Heart left ventricle (tissue), 16 donors: ENCODE measurements at regions not wholly inside any gene's neighbourhood (a gene's known extent, or its start where the extent isn't known, plus 50 kb on each side); places are given as distances from the start of the nearest gene placed in this dataset.
"Not testable (repeated sequence)": the region's sequence is repeated elsewhere in the genome, so short reads cannot be mapped to it uniquely, and the experiment has no call there.

Experiments used
- ATAC-seq, 4 donors: fragments of 200-7000 bp; cut with Tn5 transposase; one replicate each; pipeline ENCODE4 v1.9.1; 2020 to 2022; ENCODE audit warnings: moderate library complexity in 4 of 4, mild to moderate bottlenecking in 3 of 4, moderate number of reproducible peaks in 1 of 4
- DNase-seq, 5 donors: peaks; one replicate each; pipeline ENCODE4 v3.0.0-alpha.2; 2020
- H3K27ac ChIP-seq, 12 donors: fragments of 200-600 bp; sonication (generic) in 4 of 12; one replicate each; pipeline versions ENCODE4 v1.5.0 to v1.8.0; 2016 to 2022; ENCODE audit warnings: mild to moderate bottlenecking in 2 of 12
- H3K27me3 ChIP-seq, 9 donors: fragments of 200-600 bp; sonication (generic) in 2 of 9; one replicate each; pipeline versions ENCODE4 v1.5.1 to v1.8.0; 2016 to 2022; ENCODE audit warnings: mild to moderate bottlenecking in 3 of 9
- H3K36me3 ChIP-seq, 9 donors: fragments of 200-600 bp; sonication (generic) in 2 of 9; one replicate each; pipeline versions ENCODE4 v1.5.0 to v1.8.0; 2018 to 2022; ENCODE audit warnings: mild to moderate bottlenecking in 2 of 9
- H3K4me1 ChIP-seq, 12 donors: fragments of 200-600 bp; sonication (generic) in 4 of 12; one replicate each; pipeline versions ENCODE4 v1.5.0 to v1.8.0; 2016 to 2022; ENCODE audit warnings: mild to moderate bottlenecking in 3 of 12
- H3K4me3 ChIP-seq, 12 donors: fragments of 200-600 bp; sonication (generic) in 4 of 12; one replicate each; pipeline versions ENCODE4 v1.5.0 to v1.8.0; 2017 to 2022; ENCODE audit warnings: mild to moderate bottlenecking in 9 of 12, moderate library complexity in 4 of 12
- H3K9me3 ChIP-seq, 12 donors: fragments of 200-600 bp; sonication (generic) in 4 of 12; one replicate each; pipeline versions ENCODE4 v1.5.0 to v1.8.0; 2016 to 2022; ENCODE audit warnings: mild to moderate bottlenecking in 1 of 12
- POLR2A ChIP-seq, 2 donors: fragments of 450-650 bp; IDR thresholded peaks; one replicate each; pipeline ENCODE4 v1.6.1; 2017; ENCODE audit warnings: antibody characterized with exemption in 2 of 2, mild to moderate bottlenecking in 2 of 2, moderate library complexity in 2 of 2
- WGBS, 4 donors: extraction: QIAGEN DNeasy Blood & Tissue Kit in 2 of 4; methylation state at CpG; one replicate each; pipeline versions ENCODE4 v1.1.5 to v1.1.7; 2013 to 2018; 5-methylcytosine and 5-hydroxymethylcytosine counted together
- intact Hi-C, 10 donors: fragments of 100-400 bp; cut with DNase I; formaldehyde crosslinking; loops; one replicate each; pipeline versions ENCODE4 v1.11.1 to v1.14.2; 2022
- TF ChIP-seq, protein P1 (sequence below), 12 donors: fragments of 200-600 bp; sonication (generic) in 4 of 12; IDR thresholded peaks; one replicate each; pipeline versions ENCODE4 v1.5.0 to v1.8.0; 2018 to 2022; ENCODE audit warnings: antibody characterized with exemption in 12 of 12, mild to moderate bottlenecking in 5 of 12
- donor health status: ischemic (EF 13 %, LVEDD 7.1; RV severe dilation, severe dysfunction).
- donor health status: healthy with polysubstance abuse.
- donor health status: DM: no; HTN: yes; CAD: no.
- donor health status: DM: no; HTN: no; CAD: no.
- donor health status: ischemic (EF 25% LVEDD 6.9; RV normal size, moderate dysfunction).
- donor health status: ischemic (EF 25% LVEDD 5.7; RV mildly dilated, moderate dysfunction).
- donor health status: healthy.
- donor health status: DM: yes; HTN: yes; CAD: no.
- donor health status: ischemic (EF 35%, LVEDD 5.7; RV mildly dilated, moderate dysfunction).
- donor health status: nonischemic (EF 11% LVEDD 7.7; RV severe dilation, severe dysfunction).
- donor health status: DM: yes; HTN: yes; CAD: no.
- donor health status: PGD.
- donor health status: ischemic (EF 29% LVEDD 5.4; RV normal size, mild dysfunction).
- donor health status: nonischemic (EF 23%, LVEDD 6.1; RV moderate dilation, normal function).

DNA sequence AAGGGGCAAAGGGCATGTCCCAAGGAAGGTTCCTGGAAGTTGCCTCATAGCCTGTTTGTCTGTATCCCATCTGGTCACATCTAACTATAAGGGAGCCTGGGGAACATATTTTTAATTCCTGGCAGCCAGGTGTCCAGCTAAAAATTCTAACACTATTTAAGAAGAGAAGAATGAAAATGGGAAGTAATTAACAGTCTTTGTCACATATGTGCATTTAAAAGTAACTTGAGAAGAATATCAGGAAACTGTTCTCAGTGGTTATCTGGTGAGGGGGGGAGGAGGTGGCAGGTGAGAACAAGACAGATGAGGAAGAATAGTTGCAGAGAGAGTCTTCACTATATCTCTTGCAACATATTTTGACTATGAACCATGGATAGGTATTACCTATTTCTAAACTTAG, 75.5 kb upstream of the ELOVL5 start:
- no peak overlapping the region for H3K27ac ChIP-seq
- H3K4me3 ChIP-seq, result no peak overlapping the region
- H3K36me3 ChIP-seq, result no peaks in the 10 kb centered on the region
- no peaks in the 10 kb centered on the region for H3K9me3 ChIP-seq
- DNase-seq (no peak), ATAC-seq (no peak)
- no peaks in the 10 kb centered on the region for H3K4me1 ChIP-seq
- no peaks in the 10 kb centered on the region for H3K27me3 ChIP-seq
- TF ChIP-seq, protein P1, sequence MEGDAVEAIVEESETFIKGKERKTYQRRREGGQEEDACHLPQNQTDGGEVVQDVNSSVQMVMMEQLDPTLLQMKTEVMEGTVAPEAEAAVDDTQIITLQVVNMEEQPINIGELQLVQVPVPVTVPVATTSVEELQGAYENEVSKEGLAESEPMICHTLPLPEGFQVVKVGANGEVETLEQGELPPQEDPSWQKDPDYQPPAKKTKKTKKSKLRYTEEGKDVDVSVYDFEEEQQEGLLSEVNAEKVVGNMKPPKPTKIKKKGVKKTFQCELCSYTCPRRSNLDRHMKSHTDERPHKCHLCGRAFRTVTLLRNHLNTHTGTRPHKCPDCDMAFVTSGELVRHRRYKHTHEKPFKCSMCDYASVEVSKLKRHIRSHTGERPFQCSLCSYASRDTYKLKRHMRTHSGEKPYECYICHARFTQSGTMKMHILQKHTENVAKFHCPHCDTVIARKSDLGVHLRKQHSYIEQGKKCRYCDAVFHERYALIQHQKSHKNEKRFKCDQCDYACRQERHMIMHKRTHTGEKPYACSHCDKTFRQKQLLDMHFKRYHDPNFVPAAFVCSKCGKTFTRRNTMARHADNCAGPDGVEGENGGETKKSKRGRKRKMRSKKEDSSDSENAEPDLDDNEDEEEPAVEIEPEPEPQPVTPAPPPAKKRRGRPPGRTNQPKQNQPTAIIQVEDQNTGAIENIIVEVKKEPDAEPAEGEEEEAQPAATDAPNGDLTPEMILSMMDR (IDR thresholded peaks at IDR 0.05), result no peak
- no peak for TF ChIP-seq POLR2A (IDR thresholded peaks at IDR 0.05)
- intact Hi-C loops, result no loop called here

DNA sequence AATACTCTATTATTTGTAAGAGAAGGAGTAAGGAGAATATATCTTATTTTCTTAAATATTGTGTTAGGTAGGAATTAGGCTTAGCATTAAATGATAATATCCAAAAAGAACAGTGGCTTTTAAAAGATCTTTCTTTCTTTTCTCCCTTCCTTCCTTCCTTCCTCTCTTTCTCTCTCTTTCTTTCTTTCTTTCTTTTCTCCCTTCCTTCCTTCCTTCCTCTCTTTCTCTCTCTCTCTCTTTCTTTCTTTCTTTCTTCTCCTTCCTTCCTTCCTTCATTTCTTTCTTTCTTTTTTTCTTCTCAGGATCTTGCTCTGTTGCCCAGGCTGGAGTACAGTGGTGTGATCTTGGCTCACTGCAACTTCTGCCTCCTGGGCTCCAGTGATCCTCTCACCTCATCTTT, 74.8 kb upstream of the ELOVL5 start:
- H3K4me1 ChIP-seq, H3K4me3 ChIP-seq, ATAC-seq, intact Hi-C loops, H3K36me3 ChIP-seq, DNase-seq, H3K27ac ChIP-seq, H3K27me3 ChIP-seq, H3K9me3 ChIP-seq: not testable (repeated sequence)

DNA sequence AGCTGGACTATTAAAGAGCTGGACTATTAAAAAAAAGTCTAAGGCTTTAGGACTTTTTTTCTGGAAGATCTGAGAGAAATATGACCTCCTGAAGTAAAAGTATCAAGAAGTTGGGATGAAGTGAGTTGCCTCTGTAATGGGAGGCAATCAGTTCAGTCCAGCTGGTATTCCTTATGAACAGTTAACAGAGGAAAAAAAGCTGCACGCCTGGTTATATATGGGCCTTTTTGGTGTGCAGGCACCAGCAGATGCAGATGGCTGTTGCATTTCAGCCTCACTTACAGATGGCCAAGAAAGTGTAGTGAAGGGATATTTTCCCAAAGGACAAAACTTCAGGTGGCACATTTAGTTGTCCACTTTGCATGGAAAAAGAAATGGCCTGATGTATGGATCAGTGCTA, 70.3 kb upstream of the ELOVL5 start:
- intact Hi-C loops, result loop anchor here in 4 of 10 donors (10.0 kb wide), 3 partner anchors 56 to 134 kb away; no protein-coding TSS in a partner anchor

DNA sequence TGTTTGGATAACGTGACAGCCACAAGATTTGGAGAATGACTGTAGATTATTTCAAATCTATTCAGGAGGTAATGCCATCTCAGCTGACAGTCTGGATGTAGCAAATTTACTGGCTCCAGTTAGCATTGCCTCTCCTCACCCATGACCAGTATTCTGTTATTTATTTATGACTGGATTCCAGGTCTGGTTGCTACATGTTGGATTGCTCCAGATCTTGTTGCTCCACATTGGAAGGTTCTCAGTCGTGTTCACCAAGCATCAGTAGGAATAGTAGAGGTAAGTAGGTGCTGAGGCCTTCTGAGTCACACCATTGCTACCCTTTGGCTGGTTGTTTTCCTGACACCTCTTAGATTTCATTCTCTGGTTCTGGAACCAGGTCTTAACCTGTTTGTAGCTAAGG, 69.5 kb upstream of the ELOVL5 start:
- Histone ChIP-seq H3K4me1 (no peaks in the 10 kb centered on the region), H3K36me3 (no peaks in the 10 kb centered on the region), H3K4me3 (no peak overlapping the region), H3K27ac (no peak overlapping the region), H3K9me3 (no peaks in the 10 kb centered on the region), H3K27me3 (no peaks in the 10 kb centered on the region)
- WGBS, 4 donors, result 83 to 97% (median 90%) methylated on average over 2 of the region's 2 CpGs
- no peak for ATAC-seq
- DNase-seq, result no peak
- TF ChIP-seq POLR2A (IDR thresholded peaks at IDR 0.05), result no peak
- TF ChIP-seq, protein P1 (IDR thresholded peaks at IDR 0.05), result no peak
- intact Hi-C loops, result loop anchor here in 4 of 10 donors (10.0 kb wide), 3 partner anchors 57 to 133 kb away; no protein-coding TSS in a partner anchor

More for the DNA sequence above, 70.3 kb upstream of the ELOVL5 start:
- Histone ChIP-seq H3K36me3 (no peaks in the 10 kb centered on the region), H3K4me3 (no peak overlapping the region), H3K27ac (no peak overlapping the region), H3K9me3 (no peaks in the 10 kb centered on the region), H3K4me1 (no peaks in the 10 kb centered on the region), H3K27me3 (no peaks in the 10 kb centered on the region)
- ATAC-seq (no peak), DNase-seq (no peak)
- WGBS, 4 donors, result 78 to 94% (median 92%) methylated on average over 1 of the region's 1 CpG
- TF ChIP-seq, protein P1 (IDR thresholded peaks at IDR 0.05), result no peak
- no peak for TF ChIP-seq POLR2A (IDR thresholded peaks at IDR 0.05)

DNA sequence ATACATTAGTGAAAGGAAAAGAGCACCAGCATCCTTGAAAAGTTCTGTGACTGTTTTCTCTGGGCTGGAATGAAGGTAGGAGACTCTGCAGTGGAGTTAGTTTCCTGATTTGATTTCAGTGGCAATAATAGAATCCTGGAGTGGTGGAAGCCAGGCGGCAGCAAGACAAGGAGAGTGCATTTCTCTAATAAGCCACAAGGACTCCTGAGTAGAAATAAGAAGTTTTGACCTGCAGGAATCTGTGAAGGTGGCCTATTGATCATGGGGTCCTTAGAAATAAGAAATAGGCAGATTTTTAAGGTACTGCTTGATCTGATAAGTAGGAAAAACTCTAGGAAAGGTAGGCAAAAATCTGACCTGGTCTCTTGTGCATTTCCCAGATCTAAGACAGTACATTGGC, 68.4 kb upstream of the ELOVL5 start:
- Histone ChIP-seq H3K27ac (no peak overlapping the region), H3K27me3 (no peaks in the 10 kb centered on the region), H3K36me3 (no peaks in the 10 kb centered on the region), H3K4me3 (no peak overlapping the region), H3K4me1 (no peaks in the 10 kb centered on the region), H3K9me3 (no peaks in the 10 kb centered on the region)
- ATAC-seq (no peak), DNase-seq (no peak)
- TF ChIP-seq POLR2A (IDR thresholded peaks at IDR 0.05), result no peak
- TF ChIP-seq, protein P1 (IDR thresholded peaks at IDR 0.05), result no peak
- intact Hi-C loops, result loop anchor here in 4 of 10 donors (10.0 kb wide), 3 partner anchors 58 to 132 kb away; no protein-coding TSS in a partner anchor
- 77 to 83% (median 80%) methylated on average over 1 of the region's 1 CpG for WGBS, 4 donors
